Neural progenitor cell (in vitro differentiated cells): ENCODE measurements at regions not wholly inside any gene's neighbourhood (a gene's known extent, or its start where the extent isn't known, plus 50 kb on each side); places are given as distances from the start of the nearest gene placed in this dataset.

Experiments used
- DNase-seq: peaks from one replicate; pipeline ENCODE4 v3.0.0-alpha.2; 2016; ENCODE audit warnings: low spot score
- H2AFZ ChIP-seq: fragments of 200-600 bp; sonication (generic); replicated peaks from 2 replicates; pipeline ENCODE4 v1.6.1; 2016; ENCODE audit warnings: antibody characterized with exemption
- H3F3A ChIP-seq: fragments of 200-600 bp; sonication (generic); 2 replicates; pipeline ENCODE4 v1.6.1; 2016; ENCODE audit warnings: antibody characterized with exemption, low read depth
- H3K27ac ChIP-seq: fragments of 200-600 bp; sonication (generic); 2 replicates; pipeline ENCODE4 v1.5.1; 2016; ENCODE audit warnings: mild to moderate bottlenecking
- H3K27me3 ChIP-seq: fragments of 200-600 bp; sonication (generic); 2 replicates; pipeline ENCODE4 v1.6.1; 2016; ENCODE audit warnings: mild to moderate bottlenecking, moderate library complexity
- H3K36me3 ChIP-seq: fragments of 200-600 bp; sonication (generic); 2 replicates; pipeline ENCODE4 v1.5.1; 2016
- H3K4me1 ChIP-seq: fragments of 200-600 bp; sonication (generic); 2 replicates; pipeline ENCODE4 v1.6.1; 2016; ENCODE audit warnings: mixed run types
- H3K4me2 ChIP-seq: fragments of 200-600 bp; sonication (generic); 2 replicates; pipeline ENCODE4 v1.6.1; 2016
- H3K4me3 ChIP-seq: fragments of 200-600 bp; sonication (generic); 2 replicates; pipeline ENCODE4 v1.5.1; 2016
- H3K79me2 ChIP-seq: fragments of 200-600 bp; sonication (generic); 2 replicates; pipeline ENCODE4 v1.6.1; 2016; ENCODE audit warnings: low read depth
- H3K9ac ChIP-seq: fragments of 200-600 bp; sonication (generic); 2 replicates; pipeline ENCODE4 v1.6.1; 2016
- H3K9me3 ChIP-seq: fragments of 200-600 bp; sonication (generic); 2 replicates; pipeline ENCODE4 v1.5.1; 2016; ENCODE audit warnings: low read depth
- H4K20me1 ChIP-seq: fragments of 200-600 bp; sonication (generic); 2 replicates; pipeline ENCODE4 v1.6.1; 2016; ENCODE audit warnings: low read depth
- H3K27ac Mint-ChIP-seq: 3 replicates; pipeline ENCODE4 v1.8.0; 2021; ENCODE audit warnings: mixed read lengths
- H3K27me3 Mint-ChIP-seq: 2 replicates; pipeline ENCODE4 v1.8.0; 2022; ENCODE audit warnings: low read depth, mild to moderate bottlenecking, inconsistent platforms, moderate library complexity, mixed read lengths; ENCODE audit not compliant: insufficient read depth
- H3K36me3 Mint-ChIP-seq: 3 replicates; pipeline ENCODE4 v1.8.0; 2021; ENCODE audit warnings: mixed read lengths
- H3K4me1 Mint-ChIP-seq: 3 replicates; pipeline ENCODE4 v1.8.0; 2021; ENCODE audit warnings: mixed read lengths
- H3K4me3 Mint-ChIP-seq: 3 replicates; pipeline ENCODE4 v1.8.0; 2021; ENCODE audit warnings: mild to moderate bottlenecking, moderate library complexity, mixed read lengths
- H3K9me3 Mint-ChIP-seq: 3 replicates; pipeline ENCODE4 v1.8.0; 2020; ENCODE audit warnings: mixed read lengths
- EZH2 ChIP-seq: fragments of 200-600 bp; sonication (generic); IDR thresholded peaks from 2 replicates; pipeline ENCODE4 v1.6.1; 2017; ENCODE audit warnings: antibody characterized with exemption, mild to moderate bottlenecking, moderate library complexity
- EZH2phosphoT487 ChIP-seq: fragments of 200-600 bp; sonication (generic); IDR thresholded peaks from 2 replicates; pipeline ENCODE4 v1.6.1; 2017; ENCODE audit warnings: antibody characterized with exemption
- TF ChIP-seq, protein P1 (sequence below): fragments of 200-600 bp; sonication (generic); IDR thresholded peaks from 2 replicates; pipeline ENCODE4 v1.5.1; 2017; ENCODE audit warnings: antibody characterized with exemption, mild to moderate bottlenecking

DNA sequence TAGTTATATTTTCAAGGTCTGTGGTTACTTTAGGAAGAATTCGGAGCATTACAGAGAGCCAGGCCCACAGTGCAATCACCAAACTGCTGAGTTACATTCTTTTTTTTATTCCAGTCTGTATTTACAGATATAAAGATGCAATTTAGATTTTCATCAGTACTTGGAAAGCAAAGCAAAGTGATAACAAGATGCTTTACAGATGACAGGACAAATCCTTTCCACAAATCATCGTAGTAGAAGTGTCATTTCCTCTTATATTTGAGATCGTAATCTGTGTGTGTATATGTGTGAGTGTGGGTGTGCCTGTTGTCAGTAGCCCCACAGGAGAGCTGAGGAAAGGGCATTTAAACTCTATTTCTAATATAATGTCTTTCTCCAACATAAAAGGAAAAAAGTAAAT, 1893.7 kb downstream of the STIM2 start:
- no peaks in the 10 kb centered on the region for H3K27me3 ChIP-seq
- Mint-ChIP-seq H3K4me1 (peaks cover 7% of the 10 kb centered on the region), H3K27me3 (no peaks in the 10 kb centered on the region), H3K4me3 (no peak overlapping the region), H3K27ac (no peak overlapping the region), H3K9me3 (no peaks in the 10 kb centered on the region), H3K36me3 (no peaks in the 10 kb centered on the region)
- no peak overlapping the region for H3K4me3 ChIP-seq
- H3K27ac ChIP-seq = no peak overlapping the region
- DNase-seq = no peak
- H4K20me1 ChIP-seq = no peaks in the 10 kb centered on the region
- H3K79me2 ChIP-seq = no peaks in the 10 kb centered on the region
- no peak overlapping the region for H3K9ac ChIP-seq
- H3F3A ChIP-seq = no peaks in the 10 kb centered on the region
- TF ChIP-seq EZH2 (no peak), EZH2phosphoT487 (no peak)
- TF ChIP-seq, protein P1, sequence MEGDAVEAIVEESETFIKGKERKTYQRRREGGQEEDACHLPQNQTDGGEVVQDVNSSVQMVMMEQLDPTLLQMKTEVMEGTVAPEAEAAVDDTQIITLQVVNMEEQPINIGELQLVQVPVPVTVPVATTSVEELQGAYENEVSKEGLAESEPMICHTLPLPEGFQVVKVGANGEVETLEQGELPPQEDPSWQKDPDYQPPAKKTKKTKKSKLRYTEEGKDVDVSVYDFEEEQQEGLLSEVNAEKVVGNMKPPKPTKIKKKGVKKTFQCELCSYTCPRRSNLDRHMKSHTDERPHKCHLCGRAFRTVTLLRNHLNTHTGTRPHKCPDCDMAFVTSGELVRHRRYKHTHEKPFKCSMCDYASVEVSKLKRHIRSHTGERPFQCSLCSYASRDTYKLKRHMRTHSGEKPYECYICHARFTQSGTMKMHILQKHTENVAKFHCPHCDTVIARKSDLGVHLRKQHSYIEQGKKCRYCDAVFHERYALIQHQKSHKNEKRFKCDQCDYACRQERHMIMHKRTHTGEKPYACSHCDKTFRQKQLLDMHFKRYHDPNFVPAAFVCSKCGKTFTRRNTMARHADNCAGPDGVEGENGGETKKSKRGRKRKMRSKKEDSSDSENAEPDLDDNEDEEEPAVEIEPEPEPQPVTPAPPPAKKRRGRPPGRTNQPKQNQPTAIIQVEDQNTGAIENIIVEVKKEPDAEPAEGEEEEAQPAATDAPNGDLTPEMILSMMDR = no peak
- H3K4me2 ChIP-seq = no peak overlapping the region
- H3K4me1 ChIP-seq = peaks cover 3% of the 10 kb centered on the region
- no peaks in the 10 kb centered on the region for H3K9me3 ChIP-seq
- H3K36me3 ChIP-seq = no peaks in the 10 kb centered on the region
- peak overlapping the region; percentile 9 for H2AFZ ChIP-seq

DNA sequence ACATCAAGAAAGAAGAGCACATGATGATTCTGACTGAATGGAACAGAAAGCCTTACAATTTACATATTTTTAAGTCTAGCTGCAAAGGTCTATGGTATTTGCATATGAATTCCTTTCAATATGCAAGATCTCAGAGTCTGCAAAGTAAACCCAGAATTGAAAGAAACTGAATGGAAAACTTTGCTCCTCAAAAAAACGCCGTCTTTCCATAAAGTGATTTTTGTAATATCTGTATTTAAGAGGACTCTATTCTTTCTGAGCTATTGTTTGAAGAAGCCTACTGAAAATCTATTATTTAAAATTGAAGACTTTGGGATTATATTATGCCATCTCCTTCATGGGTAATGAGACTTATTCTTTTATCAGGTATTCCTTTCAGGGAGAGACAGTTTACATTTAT, 1894.4 kb downstream of the STIM2 start:
- Histone ChIP-seq H3F3A (no peaks in the 10 kb centered on the region), H3K79me2 (no peaks in the 10 kb centered on the region), H3K4me3 (no peak overlapping the region), H3K27ac (no peak overlapping the region), H4K20me1 (no peaks in the 10 kb centered on the region), H3K9ac (no peak overlapping the region), H3K4me2 (no peak overlapping the region), H2AFZ (no peak overlapping the region), H3K9me3 (no peaks in the 10 kb centered on the region), H3K4me1 (peaks cover 3% of the 10 kb centered on the region), H3K36me3 (no peaks in the 10 kb centered on the region), H3K27me3 (no peaks in the 10 kb centered on the region)
- no peak for DNase-seq
- Mint-ChIP-seq H3K4me1 (peaks cover 7% of the 10 kb centered on the region), H3K36me3 (no peaks in the 10 kb centered on the region), H3K9me3 (no peaks in the 10 kb centered on the region), H3K27ac (no peak overlapping the region), H3K27me3 (no peaks in the 10 kb centered on the region), H3K4me3 (no peak overlapping the region)
- TF ChIP-seq, protein P1 = no peak
- TF ChIP-seq EZH2 = no peak
- no peak for TF ChIP-seq EZH2phosphoT487

DNA sequence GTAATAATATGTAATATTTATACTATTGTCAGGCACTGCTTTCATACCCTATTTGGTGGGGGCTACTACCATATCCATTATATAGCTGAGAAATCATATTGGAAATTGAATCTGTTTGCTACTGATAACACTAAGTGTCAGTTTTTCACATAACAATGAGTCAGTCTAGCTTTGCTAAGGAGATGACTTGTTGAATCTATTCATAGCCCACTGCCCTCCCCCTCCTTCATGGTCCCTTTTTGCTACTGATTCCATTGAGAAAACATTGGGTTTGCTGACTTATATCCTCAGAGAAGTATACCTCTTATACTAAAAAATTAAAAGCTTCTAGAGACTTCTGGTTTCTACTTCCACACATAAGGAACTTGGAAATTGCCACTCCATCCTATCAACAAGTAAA, 1898.4 kb downstream of the STIM2 start:
- Histone ChIP-seq H3K4me3 (no peak overlapping the region), H3K79me2 (no peaks in the 10 kb centered on the region), H3K9me3 (no peaks in the 10 kb centered on the region), H2AFZ (no peak overlapping the region), H3K4me1 (no peaks in the 10 kb centered on the region), H3F3A (no peaks in the 10 kb centered on the region), H4K20me1 (no peaks in the 10 kb centered on the region), H3K4me2 (no peak overlapping the region), H3K27ac (no peak overlapping the region), H3K36me3 (no peaks in the 10 kb centered on the region), H3K9ac (no peak overlapping the region), H3K27me3 (no peaks in the 10 kb centered on the region)
- Mint-ChIP-seq H3K9me3 (no peaks in the 10 kb centered on the region), H3K36me3 (no peaks in the 10 kb centered on the region), H3K4me3 (no peak overlapping the region), H3K27ac (no peak overlapping the region), H3K27me3 (no peaks in the 10 kb centered on the region), H3K4me1 (peaks cover 5% of the 10 kb centered on the region)
- DNase-seq = no peak
- TF ChIP-seq EZH2 = no peak
- TF ChIP-seq, protein P1 = no peak
- TF ChIP-seq EZH2phosphoT487 = no peak

DNA sequence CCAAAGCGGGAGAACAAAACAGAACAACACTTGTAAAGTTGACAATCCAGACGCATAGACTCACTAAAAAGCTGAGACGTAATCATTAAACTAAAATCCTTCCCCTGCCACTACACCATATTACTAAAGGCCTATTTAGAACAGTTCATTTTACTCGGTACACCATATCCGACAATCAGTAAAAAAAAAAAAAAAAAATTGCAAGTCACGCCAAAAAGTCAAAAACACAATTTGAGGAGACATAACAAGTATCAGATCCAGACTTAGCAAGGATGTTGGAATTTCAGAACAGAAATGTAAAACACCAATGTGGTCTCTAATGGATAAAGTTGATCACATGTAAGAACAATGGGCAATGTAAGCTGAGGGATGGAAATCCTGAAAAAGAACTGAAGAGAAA, 1899.4 kb downstream of the STIM2 start:
- H3K9ac ChIP-seq = no peak overlapping the region
- H3F3A ChIP-seq = no peaks in the 10 kb centered on the region
- no peaks in the 10 kb centered on the region for H4K20me1 ChIP-seq
- no peaks in the 10 kb centered on the region for H3K36me3 ChIP-seq
- H3K4me1 ChIP-seq = no peaks in the 10 kb centered on the region
- no peaks in the 10 kb centered on the region for H3K9me3 ChIP-seq
- no peak for TF ChIP-seq EZH2
- TF ChIP-seq, protein P1 = no peak
- TF ChIP-seq EZH2phosphoT487 = no peak
- no peak overlapping the region for H3K4me3 ChIP-seq
- Mint-ChIP-seq H3K27ac (no peak overlapping the region), H3K27me3 (no peaks in the 10 kb centered on the region), H3K36me3 (no peaks in the 10 kb centered on the region), H3K9me3 (no peaks in the 10 kb centered on the region), H3K4me1 (no peaks in the 10 kb centered on the region), H3K4me3 (no peak overlapping the region)
- no peaks in the 10 kb centered on the region for H3K27me3 ChIP-seq
- no peak overlapping the region for H2AFZ ChIP-seq
- H3K79me2 ChIP-seq = no peaks in the 10 kb centered on the region
- H3K4me2 ChIP-seq = no peak overlapping the region
- H3K27ac ChIP-seq = no peak overlapping the region
- DNase-seq = no peak
